ENCODE measurements at regions not wholly inside any gene's neighbourhood (a gene's known extent, or its start where the extent isn't known, plus 50 kb on each side); places are given as distances from the start of the nearest gene placed in this dataset.

GRCh38 chr12:46908936-46909635, 83.3 kb upstream of the SLC38A4 start:
- no peak for DNase-seq (ENCODE audit: low read depth in 4 of 4, low spot score in 1 of 4)

- no peak for DNase-seq (ENCODE audit: low read depth in 4 of 4, low spot score in 1 of 4)
Measured at GRCh38 chr12:46910830-46911229, 85.0 kb upstream of the SLC38A4 start.

GRCh38 chr12:46914336-46914735, 88.5 kb upstream of the SLC38A4 start:
- DNase-seq (ENCODE audit: low read depth in 4 of 4, low spot score in 1 of 4), result no peak

GRCh38 chr12:46915082-46915481, 89.3 kb upstream of the SLC38A4 start:
- no peak for DNase-seq (ENCODE audit: low read depth in 4 of 4, low spot score in 1 of 4)

GRCh38 chr12:46915836-46916235, 90.0 kb upstream of the SLC38A4 start:
- no peak for DNase-seq (ENCODE audit: low read depth in 4 of 4, low spot score in 1 of 4)

- no peak for DNase-seq (ENCODE audit: low read depth in 4 of 4, low spot score in 1 of 4)
Measured at GRCh38 chr12:46916796-46917419, 91.1 kb upstream of the SLC38A4 start.

- no peak for DNase-seq (ENCODE audit: low read depth in 4 of 4, low spot score in 1 of 4)
Measured at GRCh38 chr12:46917821-46918220, 92.0 kb upstream of the SLC38A4 start.

GRCh38 chr12:46918631-46919030, 92.8 kb upstream of the SLC38A4 start:
- DNase-seq (ENCODE audit: low read depth in 4 of 4, low spot score in 1 of 4), result no peak

- DNase-seq (ENCODE audit: low read depth in 4 of 4, low spot score in 1 of 4), result no peak
Measured at GRCh38 chr12:46919666-46920400, 94.0 kb upstream of the SLC38A4 start.

GRCh38 chr12:46920499-46920898, 94.7 kb upstream of the SLC38A4 start:
- DNase-seq (ENCODE audit: low read depth in 4 of 4, low spot score in 1 of 4), result no peak

GRCh38 chr12:46921048-46921763, 95.4 kb upstream of the SLC38A4 start:
- DNase-seq (ENCODE audit: low read depth in 4 of 4, low spot score in 1 of 4), result no peak

GRCh38 chr12:46921764-46922133, 96.0 kb upstream of the SLC38A4 start:
- DNase-seq (ENCODE audit: low read depth in 4 of 4, low spot score in 1 of 4), result no peak

GRCh38 chr12:46926526-46926925, 100.7 kb upstream of the SLC38A4 start:
- no peak for DNase-seq (ENCODE audit: low read depth in 4 of 4, low spot score in 1 of 4)

GRCh38 chr12:46930101-46930500, 104.3 kb upstream of the SLC38A4 start:
- DNase-seq (ENCODE audit: low read depth in 4 of 4, low spot score in 1 of 4), result no peak

- DNase-seq (ENCODE audit: low read depth in 4 of 4, low spot score in 1 of 4), result no peak
Measured at GRCh38 chr12:46933947-46934346, 108.2 kb upstream of the SLC38A4 start.

GRCh38 chr12:46934374-46935111, 108.7 kb upstream of the SLC38A4 start:
- DNase-seq (ENCODE audit: low read depth in 4 of 4, low spot score in 1 of 4), result no peak

- no peak for DNase-seq (ENCODE audit: low read depth in 4 of 4, low spot score in 1 of 4)
Measured at GRCh38 chr12:46935271-46935847, 109.6 kb upstream of the SLC38A4 start.

GRCh38 chr12:46936042-46936441, 110.2 kb upstream of the SLC38A4 start:
- DNase-seq (ENCODE audit: low read depth in 4 of 4, low spot score in 1 of 4), result no peak

- no peak for DNase-seq (ENCODE audit: low read depth in 4 of 4, low spot score in 1 of 4)
Measured at GRCh38 chr12:46938071-46938678, 112.4 kb upstream of the SLC38A4 start.

- no peak for DNase-seq (ENCODE audit: low read depth in 4 of 4, low spot score in 1 of 4)
Measured at GRCh38 chr12:46941981-46942380, 116.2 kb upstream of the SLC38A4 start.
